ENCODE measurements at regions not wholly inside any gene's neighbourhood (a gene's known extent, or its start where the extent isn't known, plus 50 kb on each side); places are given as distances from the start of the nearest gene placed in this dataset.

- DNase-seq (ENCODE audit: low read depth): no peak
- TF ChIP-seq CTCF (IDR thresholded peaks at IDR 0.05; ENCODE audit: control insufficient read depth, insufficient read depth, low read depth, low read length, missing control alignments): no peak
- no peak overlapping the region for H3K4me3 ChIP-seq (ENCODE audit: control insufficient read depth, low read depth, low read length)
Observed at GRCh38 chr7:85386460-85386859, 199.6 kb upstream of the SEMA3D start.

GRCh38 chr7:85384392-85384791, 197.5 kb upstream of the SEMA3D start:
- H3K4me3 ChIP-seq (ENCODE audit: control insufficient read depth, low read depth, low read length): no peak overlapping the region
- no peak for DNase-seq (ENCODE audit: low read depth)
- TF ChIP-seq CTCF (IDR thresholded peaks at IDR 0.05; ENCODE audit: control insufficient read depth, insufficient read depth, low read depth, low read length, missing control alignments): no peak

GRCh38 chr7:85381212-85381611, 194.4 kb upstream of the SEMA3D start:
- no peak for DNase-seq (ENCODE audit: low read depth)
- no peak for TF ChIP-seq CTCF (IDR thresholded peaks at IDR 0.05; ENCODE audit: control insufficient read depth, insufficient read depth, low read depth, low read length, missing control alignments)
- no peak overlapping the region for H3K4me3 ChIP-seq (ENCODE audit: control insufficient read depth, low read depth, low read length)

- no peak for DNase-seq (ENCODE audit: low read depth)
- TF ChIP-seq CTCF (IDR thresholded peaks at IDR 0.05; ENCODE audit: control insufficient read depth, insufficient read depth, low read depth, low read length, missing control alignments): no peak
Observed at GRCh38 chr7:85376589-85376988, 189.7 kb upstream of the SEMA3D start.

GRCh38 chr7:85356916-85357315, 170.1 kb upstream of the SEMA3D start:
- no peak for TF ChIP-seq CTCF (IDR thresholded peaks at IDR 0.05; ENCODE audit: control insufficient read depth, insufficient read depth, low read depth, low read length, missing control alignments)
- no peak for DNase-seq (ENCODE audit: low read depth)
- no peak overlapping the region for H3K4me3 ChIP-seq (ENCODE audit: control insufficient read depth, low read depth, low read length)

More at GRCh38 chr7:85376589-85376988, 189.7 kb upstream of the SEMA3D start:
- H3K4me3 ChIP-seq (ENCODE audit: control insufficient read depth, low read depth, low read length): no peak overlapping the region

- no peak for TF ChIP-seq CTCF (IDR thresholded peaks at IDR 0.05; ENCODE audit: control insufficient read depth, insufficient read depth, low read depth, low read length, missing control alignments)
- DNase-seq (ENCODE audit: low read depth): no peak
- H3K4me3 ChIP-seq (ENCODE audit: control insufficient read depth, low read depth, low read length): no peak overlapping the region
Observed at GRCh38 chr7:85343484-85343883, 156.6 kb upstream of the SEMA3D start.

- no peak overlapping the region for H3K4me3 ChIP-seq (ENCODE audit: control insufficient read depth, low read depth, low read length)
- no peak for TF ChIP-seq CTCF (IDR thresholded peaks at IDR 0.05; ENCODE audit: control insufficient read depth, insufficient read depth, low read depth, low read length, missing control alignments)
- DNase-seq (ENCODE audit: low read depth): no peak
Observed at GRCh38 chr7:85342781-85343180, 155.9 kb upstream of the SEMA3D start.
